GM21717 (cell line): ENCODE measurements at regions not wholly inside any gene's neighbourhood (a gene's known extent, or its start where the extent isn't known, plus 50 kb on each side); places are given as distances from the start of the nearest gene placed in this dataset.

ENCODE experiments used
- ATAC-seq: cut with Tn5 transposase; IDR thresholded peaks from one replicate; pipeline ENCODE4 v1.9.1; 2021; ENCODE audit warnings: mild to moderate bottlenecking, moderate library complexity; ENCODE audit not compliant: unreplicated experiment

DNA sequence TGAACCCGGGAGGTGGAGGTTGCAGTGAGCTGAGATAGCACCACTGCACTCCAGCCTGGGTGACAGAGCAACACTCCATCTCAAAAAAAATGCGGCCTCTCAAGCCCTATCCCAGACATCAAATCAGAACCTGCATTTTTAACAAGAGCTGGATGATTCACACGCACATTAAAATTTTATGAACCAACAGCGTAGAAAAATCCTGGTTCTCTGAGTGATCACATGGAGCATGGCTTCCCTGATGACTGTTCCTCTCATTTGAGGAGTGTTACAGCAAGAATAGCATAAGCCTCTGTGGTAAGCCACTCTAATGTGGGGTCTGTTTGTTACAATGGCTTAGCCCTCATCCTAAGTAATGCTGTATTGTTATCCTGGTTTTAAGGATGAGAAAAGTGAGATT lies 163.6 kb downstream of the BRMS1L start:
- ATAC-seq: no peak

GRCh38 chr14:35988972-35989690 lies 163.0 kb downstream of the BRMS1L start:
- ATAC-seq: no peak

- no peak for ATAC-seq
These were observed 162.4 kb downstream of the BRMS1L start for GRCh38 chr14:35988550-35988949.

DNA sequence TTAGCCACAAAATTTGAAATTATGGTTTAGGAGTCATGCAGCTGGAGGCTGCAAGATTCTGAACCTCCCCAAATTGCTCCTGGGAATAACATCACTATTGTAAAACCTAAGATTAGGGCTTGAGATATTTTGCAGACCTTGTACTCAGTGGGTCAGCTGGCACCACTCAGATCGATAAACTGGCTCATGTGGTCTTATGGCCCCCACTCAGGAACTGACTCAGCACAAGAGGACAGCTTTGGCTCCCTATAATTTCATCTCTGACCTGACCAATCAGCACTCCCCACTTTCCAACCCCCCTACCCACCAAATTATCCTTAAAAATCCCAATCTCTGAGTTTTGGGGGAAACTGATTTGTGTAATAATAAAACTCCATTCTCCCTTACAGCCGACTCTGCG lies 161.6 kb downstream of the BRMS1L start:
- no peak for ATAC-seq

- peak; percentile 68 for ATAC-seq
These were observed 160.1 kb downstream of the BRMS1L start for GRCh38 chr14:35986219-35986573.

DNA sequence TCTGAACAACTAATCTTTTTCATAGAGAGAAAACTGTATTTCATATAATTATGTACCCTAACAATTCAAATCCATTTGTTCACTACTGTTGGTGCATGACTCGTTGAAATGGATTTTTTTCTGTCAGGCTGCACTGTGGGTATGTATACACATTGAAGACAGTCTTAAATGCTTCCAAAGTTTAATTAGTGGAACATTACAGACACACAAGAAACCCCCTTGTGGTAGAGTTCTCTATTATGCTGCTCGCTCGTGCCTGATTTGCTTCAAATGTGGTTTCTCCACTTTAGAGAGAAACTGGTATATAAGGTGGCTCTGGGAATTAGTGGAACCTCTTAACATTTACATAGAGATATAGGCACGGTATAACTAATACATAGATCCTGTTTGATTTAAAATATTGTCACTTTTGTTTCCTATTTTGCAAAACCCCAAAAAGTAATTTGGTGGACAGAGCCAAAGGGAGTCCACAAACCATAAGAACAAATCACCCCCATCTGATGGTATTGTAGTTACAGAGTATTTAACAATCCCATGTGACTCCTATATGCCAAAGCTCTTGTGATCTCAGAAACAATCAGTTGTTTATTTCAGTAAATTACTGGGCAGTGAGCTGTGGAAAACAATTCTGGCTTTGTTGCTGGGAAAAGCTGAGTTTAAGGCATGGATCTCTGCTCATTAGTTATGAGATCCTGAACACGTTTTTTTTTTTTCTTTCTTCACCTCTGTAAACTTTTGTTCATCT lies 159.5 kb downstream of the BRMS1L start:
- peak; percentile 49 for ATAC-seq

GRCh38 chr14:35979531-35979930 lies 153.4 kb downstream of the BRMS1L start:
- ATAC-seq: no peak

- no peak for ATAC-seq
These were observed 152.4 kb downstream of the BRMS1L start for GRCh38 chr14:35978561-35978960.

DNA sequence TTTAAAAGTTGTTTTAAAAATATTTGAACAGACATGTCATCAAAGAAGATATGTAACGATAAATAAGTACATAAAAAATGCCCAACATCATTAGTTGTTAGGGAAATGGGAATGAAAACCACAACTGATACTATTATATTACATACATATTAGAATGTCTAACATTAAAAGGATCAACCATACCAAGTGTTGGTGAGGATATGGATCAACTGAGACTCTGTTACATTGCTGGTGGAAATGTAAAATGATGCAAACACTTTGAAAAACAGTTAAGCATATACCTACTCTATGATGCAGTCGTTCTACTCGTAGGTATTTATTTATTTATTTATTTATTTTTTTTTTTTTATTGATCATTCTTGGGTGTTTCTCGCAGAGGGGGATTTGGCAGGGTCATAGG lies 149.7 kb downstream of the BRMS1L start:
- ATAC-seq: no peak

GRCh38 chr14:35973770-35974169 lies 147.6 kb downstream of the BRMS1L start:
- no peak for ATAC-seq

- no peak for ATAC-seq
These were observed 146.0 kb downstream of the BRMS1L start for GRCh38 chr14:35971965-35972630.

DNA sequence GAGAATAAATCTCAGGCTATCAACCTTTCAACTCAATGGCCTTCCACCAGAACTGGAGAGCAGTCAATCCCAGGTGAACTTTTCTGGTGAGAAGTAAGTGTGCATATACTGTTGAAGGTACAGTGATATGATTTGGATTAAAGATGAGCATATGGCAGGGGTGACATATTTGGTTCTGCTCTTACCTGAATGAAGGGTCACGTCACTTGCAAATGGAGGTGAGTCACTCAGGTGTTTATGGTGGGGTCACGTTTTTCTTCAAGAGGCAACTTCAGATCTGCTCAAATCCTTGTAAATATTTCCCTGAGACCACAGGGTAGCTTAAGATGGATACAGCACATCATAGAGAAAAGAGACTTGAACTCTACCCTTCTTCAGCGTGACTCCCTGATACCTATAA lies 143.2 kb downstream of the BRMS1L start:
- no peak for ATAC-seq

- ATAC-seq: no peak
These were observed 139.3 kb downstream of the BRMS1L start for GRCh38 chr14:35965400-35965799.

DNA sequence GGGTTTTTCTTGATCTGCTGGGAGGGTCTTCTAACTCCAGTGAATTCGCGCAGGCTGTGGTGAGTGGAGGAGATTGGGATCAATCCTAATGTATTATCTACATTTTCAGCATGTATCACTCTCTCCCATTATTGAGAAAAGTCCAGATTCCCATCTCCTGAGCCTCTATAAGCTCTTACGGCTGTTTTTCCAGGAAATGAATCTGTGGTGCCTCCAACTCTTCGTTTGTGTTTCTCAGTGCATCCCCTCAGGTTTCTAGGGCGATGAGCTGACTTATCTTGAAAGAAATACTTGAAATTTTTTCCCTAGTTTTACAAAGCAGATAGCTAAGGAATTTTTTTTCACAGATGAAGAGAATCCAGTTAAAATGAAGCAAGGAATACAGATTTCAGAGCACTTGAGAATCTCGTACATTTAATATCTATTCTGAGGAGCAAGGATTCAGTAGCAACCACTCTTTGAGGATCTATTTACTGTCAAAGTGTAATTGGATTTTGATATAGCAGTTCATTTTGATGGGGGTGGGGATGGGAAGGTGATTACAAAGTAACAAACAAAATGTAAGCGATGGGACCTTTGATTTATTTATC lies 138.7 kb downstream of the BRMS1L start:
- ATAC-seq: no peak

DNA sequence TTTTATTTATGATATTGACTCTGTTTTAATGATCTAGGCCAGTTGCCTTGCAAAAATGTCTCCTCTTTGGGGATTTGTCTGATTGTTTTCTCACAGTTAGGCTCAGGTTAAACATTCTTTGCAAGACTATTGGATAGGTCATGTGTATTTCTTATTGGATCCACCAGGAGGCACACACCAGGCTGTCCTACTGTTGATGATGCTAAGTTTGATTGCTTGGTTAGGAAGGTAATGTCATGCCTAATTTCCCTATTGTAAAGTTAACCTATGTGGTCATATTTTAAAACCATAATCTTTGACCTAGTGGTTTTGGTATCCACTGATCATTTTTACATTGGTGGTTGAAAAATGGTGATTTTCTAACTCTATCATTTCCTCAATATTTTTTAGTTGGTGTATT lies 137.1 kb downstream of the BRMS1L start:
- no peak for ATAC-seq

GRCh38 chr14:35961697-35962274 lies 135.6 kb downstream of the BRMS1L start:
- ATAC-seq: no peak

- ATAC-seq: no peak
These were observed 133.7 kb downstream of the BRMS1L start for GRCh38 chr14:35959835-35960234.

DNA sequence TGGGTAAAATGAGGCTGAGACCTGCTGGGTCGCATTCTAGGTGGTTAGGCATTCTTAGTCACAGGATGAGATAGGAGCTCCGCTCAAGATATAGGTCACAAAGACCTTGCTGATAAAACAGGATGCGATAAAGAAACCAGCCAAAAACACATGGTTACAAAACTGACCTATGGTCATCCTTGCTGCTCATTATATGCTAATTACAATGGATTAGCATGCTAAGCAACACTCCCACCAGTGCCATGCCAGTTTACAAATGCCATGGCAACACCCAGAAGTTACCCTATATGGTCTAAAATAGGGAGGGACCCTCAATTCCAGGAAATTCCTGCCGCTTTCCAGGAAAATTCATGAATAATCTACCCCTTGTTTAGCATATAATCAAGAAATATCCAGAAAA lies 132.4 kb downstream of the BRMS1L start:
- ATAC-seq: no peak

DNA sequence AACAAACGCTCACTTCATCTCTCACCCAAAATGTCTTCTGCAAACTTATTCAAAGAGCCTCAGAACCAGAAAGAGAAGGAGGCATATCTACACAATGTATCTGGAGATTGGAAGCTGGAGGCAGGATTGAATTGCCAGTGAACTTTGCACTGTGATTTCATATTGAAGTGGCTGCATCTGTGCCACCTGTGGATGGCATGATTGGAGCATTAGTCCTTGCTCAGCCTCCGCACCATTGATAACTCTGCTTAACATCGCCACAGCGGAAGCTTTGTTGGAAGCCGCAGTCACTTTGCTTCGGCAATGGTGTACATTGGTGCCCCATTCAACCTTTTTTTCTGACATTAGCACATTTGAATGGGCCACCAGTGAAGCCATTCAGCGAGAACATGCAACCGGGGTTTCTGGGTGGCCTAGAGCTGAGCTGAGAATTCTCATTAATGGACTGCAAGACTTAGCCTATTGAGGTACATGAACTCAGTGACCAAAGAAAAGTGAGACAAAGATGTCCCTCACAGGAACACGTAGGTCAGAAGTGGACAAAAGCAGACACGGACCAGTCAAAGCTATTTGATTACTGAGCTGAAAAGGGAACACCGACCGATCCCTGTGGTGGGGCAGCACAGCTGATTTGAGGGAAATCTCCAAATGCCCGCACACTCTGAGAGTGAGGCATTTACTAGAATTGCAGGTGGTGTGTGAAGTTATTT lies 130.4 kb downstream of the BRMS1L start:
- no peak for ATAC-seq

DNA sequence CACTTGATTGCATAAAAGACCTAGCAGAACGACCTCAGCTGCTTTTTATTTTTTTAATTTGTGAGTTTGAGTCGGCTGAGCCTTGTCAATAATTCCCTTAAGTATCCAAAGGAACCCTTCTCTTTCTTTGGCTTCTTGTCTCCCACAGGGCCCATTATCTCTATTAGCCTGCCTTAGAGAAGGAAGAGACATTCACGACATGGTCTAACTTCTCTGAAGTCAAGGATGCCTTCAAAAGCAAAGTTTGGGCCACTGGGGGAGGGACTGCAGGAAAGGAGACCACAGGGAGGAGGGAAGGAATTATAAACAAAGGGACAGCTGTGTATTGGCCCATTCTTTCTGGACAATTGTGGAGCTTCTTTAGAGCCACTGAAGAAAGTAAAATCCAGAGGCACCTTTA lies 126.4 kb downstream of the BRMS1L start:
- ATAC-seq: no peak
